ENCODE measurements at regions not wholly inside any gene's neighbourhood (a gene's known extent, or its start where the extent isn't known, plus 50 kb on each side); places are given as distances from the start of the nearest gene placed in this dataset.

DNA sequence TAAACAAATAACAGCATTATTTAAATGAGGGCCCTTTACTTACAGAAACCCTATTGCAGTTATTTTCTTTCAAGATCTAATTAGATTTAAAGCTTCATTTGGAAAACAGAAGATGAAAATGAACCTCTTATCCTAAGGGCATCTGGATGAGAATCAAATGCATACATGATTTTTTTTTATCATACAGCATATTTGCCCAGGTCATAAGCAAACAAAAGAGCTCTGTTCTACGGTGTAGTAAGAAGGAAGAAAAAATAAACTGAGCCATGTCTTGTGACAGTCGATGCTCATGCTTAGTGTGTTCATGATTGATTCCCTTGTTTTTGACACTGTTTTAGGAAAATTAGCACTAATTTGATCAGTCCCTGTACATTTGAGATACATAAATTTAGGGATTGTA is 202.6 kb upstream of the RNF32 start:
- H3K4me1 ChIP-seq = no peaks in the 10 kb centered on the region
- FAIRE-seq (no peak), ATAC-seq (no peak), DNase-seq (ENCODE audit: low read depth in 1 of 2, low spot score in 1 of 2) (no peak)
- POLR2A ChIA-PET = no interaction called here
- TF ChIP-seq TFCP2L1 (CRISPR knock-in tag; IDR thresholded peaks at IDR 0.05) (no peak), BHLHE40 (IDR thresholded peaks at IDR 0.05; ENCODE audit: low read depth, low read length) (no peak), JUN (IDR thresholded peaks at IDR 0.05) (no peak)
- 16% methylated on average over 2 of the region's 2 CpGs for WGBS (ENCODE audit: missing lambda C conversion rate)
- H3K4me3 ChIP-seq = no peak overlapping the region
- H3K27ac ChIP-seq = no peak overlapping the region
- peaks cover 5% of the 10 kb centered on the region; the same call in 1 of the 3 replicates for H3K9me3 ChIP-seq
- CTCF ChIA-PET = no interaction called here
- no peak overlapping the region for H3K4me2 ChIP-seq

DNA sequence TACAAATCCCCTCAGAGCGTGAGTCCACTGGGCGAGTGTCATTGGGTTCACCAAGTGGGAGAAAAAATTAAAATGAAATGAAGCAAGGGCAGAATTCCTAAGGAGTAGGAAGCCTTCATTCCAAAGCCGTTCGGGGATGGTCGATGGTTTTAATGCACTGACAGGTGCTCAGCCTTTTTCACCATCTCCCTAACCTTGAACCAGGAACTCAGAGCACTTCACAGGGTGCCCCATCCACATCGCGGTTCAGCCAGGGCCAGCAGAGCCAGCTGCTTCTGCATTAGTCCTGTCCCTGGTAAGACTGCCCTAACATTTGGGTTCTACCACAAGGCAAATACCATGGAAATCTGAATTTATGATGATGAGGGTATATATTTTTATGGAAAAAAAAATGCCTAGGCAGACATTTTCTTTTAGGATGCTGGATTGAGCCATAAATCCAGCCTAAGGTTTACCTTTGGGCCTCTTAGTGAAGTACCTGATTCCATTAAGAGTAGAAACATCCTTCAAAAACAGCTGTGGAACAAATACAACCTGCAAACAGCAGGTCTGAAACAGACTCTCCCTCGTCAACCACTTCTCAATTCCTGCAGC is 203.5 kb upstream of the RNF32 start:
- Histone ChIP-seq H3K4me1 (no peaks in the 10 kb centered on the region), H3K4me2 (no peak overlapping the region), H3K27ac (no peak overlapping the region), H3K4me3 (no peak overlapping the region), H3K9me3 (peaks cover 5% of the 10 kb centered on the region; the same call in 1 of the 3 replicates)
- POLR2A ChIA-PET = no interaction called here
- TF ChIP-seq CBX2 (IDR thresholded peaks at IDR 0.05; ENCODE audit: borderline replicate concordance, low read depth) (no peak), MAFK (IDR thresholded peaks at IDR 0.05; ENCODE audit: partially characterized antibody) (peak; percentile 70)
- WGBS (ENCODE audit: missing lambda C conversion rate) = 57% methylated on average over 8 of the region's 8 CpGs
- FAIRE-seq (no peak), ATAC-seq (no peak), DNase-seq (ENCODE audit: low read depth in 1 of 2, low spot score in 1 of 2) (no peak)
- CTCF ChIA-PET = interaction anchor here (1.3 kb wide), 1 partner anchor 21 kb away, joined by 3 read pairs; no protein-coding TSS in a partner anchor

DNA sequence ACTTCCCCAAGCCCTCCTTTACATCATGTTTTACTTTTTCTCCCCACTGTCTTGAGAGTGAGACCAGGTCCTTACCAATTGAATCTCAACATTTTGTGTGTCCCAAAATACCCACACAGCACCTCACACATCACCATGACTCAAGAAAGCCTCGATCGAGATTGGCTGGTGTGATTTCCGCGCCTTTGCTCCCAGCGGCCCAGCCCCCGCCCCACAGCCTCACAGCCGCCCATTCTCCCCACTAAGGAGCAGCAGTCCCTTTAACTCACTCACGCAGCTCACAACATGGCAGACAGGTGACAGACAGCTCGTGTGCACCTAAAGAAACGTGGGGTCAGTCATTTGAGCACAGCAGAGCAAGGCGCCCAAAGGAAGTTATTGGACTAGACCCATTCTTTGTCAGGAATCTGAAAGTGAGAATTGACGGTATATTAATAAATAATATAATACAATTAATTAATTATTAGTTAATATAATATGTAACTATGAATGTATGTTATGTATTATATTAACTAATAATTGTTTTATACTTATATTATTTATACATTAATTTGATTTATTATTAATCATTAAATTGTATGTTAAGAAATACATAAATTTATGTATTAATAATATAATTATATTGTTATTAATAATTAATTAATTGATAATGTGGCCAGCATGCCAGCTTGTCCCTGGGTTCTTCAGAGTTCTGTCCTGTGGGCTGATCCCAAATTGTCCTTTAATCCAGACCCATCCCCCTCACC is 204.9 kb upstream of the RNF32 start:
- no peaks in the 10 kb centered on the region for H3K4me1 ChIP-seq
- H3K4me2 ChIP-seq = no peak overlapping the region
- TF ChIP-seq HDAC2 (IDR thresholded peaks at IDR 0.05) = no peak
- TF ChIP-seq FOSL2 (IDR thresholded peaks at IDR 0.05) = no peak
- no peak for TF ChIP-seq FOSL2 (CRISPR knock-in tag; IDR thresholded peaks at IDR 0.05)
- TF ChIP-seq HOXB5 (CRISPR knock-in tag; IDR thresholded peaks at IDR 0.05) = no peak
- TF ChIP-seq, protein P1, sequence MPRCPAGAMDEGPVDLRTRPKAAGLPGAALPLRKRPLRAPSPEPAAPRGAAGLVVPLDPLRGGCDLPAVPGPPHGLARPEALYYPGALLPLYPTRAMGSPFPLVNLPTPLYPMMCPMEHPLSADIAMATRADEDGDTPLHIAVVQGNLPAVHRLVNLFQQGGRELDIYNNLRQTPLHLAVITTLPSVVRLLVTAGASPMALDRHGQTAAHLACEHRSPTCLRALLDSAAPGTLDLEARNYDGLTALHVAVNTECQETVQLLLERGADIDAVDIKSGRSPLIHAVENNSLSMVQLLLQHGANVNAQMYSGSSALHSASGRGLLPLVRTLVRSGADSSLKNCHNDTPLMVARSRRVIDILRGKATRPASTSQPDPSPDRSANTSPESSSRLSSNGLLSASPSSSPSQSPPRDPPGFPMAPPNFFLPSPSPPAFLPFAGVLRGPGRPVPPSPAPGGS (IDR thresholded peaks at IDR 0.05) = no peak
- TF ChIP-seq, protein P2, sequence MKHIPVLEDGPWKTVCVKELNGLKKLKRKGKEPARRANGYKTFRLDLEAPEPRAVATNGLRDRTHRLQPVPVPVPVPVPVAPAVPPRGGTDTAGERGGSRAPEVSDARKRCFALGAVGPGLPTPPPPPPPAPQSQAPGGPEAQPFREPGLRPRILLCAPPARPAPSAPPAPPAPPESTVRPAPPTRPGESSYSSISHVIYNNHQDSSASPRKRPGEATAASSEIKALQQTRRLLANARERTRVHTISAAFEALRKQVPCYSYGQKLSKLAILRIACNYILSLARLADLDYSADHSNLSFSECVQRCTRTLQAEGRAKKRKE (CRISPR knock-in tag; IDR thresholded peaks at IDR 0.05; ENCODE audit: low read depth) = no peak
- no peak for TF ChIP-seq ZSCAN20 (CRISPR knock-in tag; IDR thresholded peaks at IDR 0.05)
- TF ChIP-seq RARB (CRISPR knock-in tag; IDR thresholded peaks at IDR 0.05) = no peak
- TF ChIP-seq CHD2 (IDR thresholded peaks at IDR 0.05; ENCODE audit: low read length, partially characterized antibody) = no peak
- TF ChIP-seq EHMT2 (IDR thresholded peaks at IDR 0.05; ENCODE audit: low read depth) = no peak
- TF ChIP-seq NFE2L2 (conservative IDR thresholded peaks at IDR 0.05; ENCODE audit: low read length) = no peak
- no peak for TF ChIP-seq CHD4 (IDR thresholded peaks at IDR 0.05; ENCODE audit: borderline replicate concordance)
- TF ChIP-seq HEYL (CRISPR knock-in tag; IDR thresholded peaks at IDR 0.05) = no peak
- TF ChIP-seq, protein P3, sequence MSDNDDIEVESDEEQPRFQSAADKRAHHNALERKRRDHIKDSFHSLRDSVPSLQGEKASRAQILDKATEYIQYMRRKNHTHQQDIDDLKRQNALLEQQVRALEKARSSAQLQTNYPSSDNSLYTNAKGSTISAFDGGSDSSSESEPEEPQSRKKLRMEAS (IDR thresholded peaks at IDR 0.05) = no peak
- no peak for TF ChIP-seq RAD21 (conservative IDR thresholded peaks at IDR 0.05 in 1 of 2, IDR thresholded peaks at IDR 0.05 in 1 of 2)
- TF ChIP-seq POLR2AphosphoS2 (conservative IDR thresholded peaks at IDR 0.05; ENCODE audit: low read length) = no peak
- TF ChIP-seq, protein P4, sequence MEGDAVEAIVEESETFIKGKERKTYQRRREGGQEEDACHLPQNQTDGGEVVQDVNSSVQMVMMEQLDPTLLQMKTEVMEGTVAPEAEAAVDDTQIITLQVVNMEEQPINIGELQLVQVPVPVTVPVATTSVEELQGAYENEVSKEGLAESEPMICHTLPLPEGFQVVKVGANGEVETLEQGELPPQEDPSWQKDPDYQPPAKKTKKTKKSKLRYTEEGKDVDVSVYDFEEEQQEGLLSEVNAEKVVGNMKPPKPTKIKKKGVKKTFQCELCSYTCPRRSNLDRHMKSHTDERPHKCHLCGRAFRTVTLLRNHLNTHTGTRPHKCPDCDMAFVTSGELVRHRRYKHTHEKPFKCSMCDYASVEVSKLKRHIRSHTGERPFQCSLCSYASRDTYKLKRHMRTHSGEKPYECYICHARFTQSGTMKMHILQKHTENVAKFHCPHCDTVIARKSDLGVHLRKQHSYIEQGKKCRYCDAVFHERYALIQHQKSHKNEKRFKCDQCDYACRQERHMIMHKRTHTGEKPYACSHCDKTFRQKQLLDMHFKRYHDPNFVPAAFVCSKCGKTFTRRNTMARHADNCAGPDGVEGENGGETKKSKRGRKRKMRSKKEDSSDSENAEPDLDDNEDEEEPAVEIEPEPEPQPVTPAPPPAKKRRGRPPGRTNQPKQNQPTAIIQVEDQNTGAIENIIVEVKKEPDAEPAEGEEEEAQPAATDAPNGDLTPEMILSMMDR (IDR thresholded peaks at IDR 0.05) = no peak
- TF ChIP-seq NR3C1 (IDR thresholded peaks at IDR 0.05) = no peak
- no peak for TF ChIP-seq KDM5A (IDR thresholded peaks at IDR 0.05)
- TF ChIP-seq ZNF302 (CRISPR knock-in tag; IDR thresholded peaks at IDR 0.05) = no peak
- no peak for TF ChIP-seq KDM1A (IDR thresholded peaks at IDR 0.05; ENCODE audit: low read depth)
- POLR2A ChIA-PET = no interaction called here
- WGBS (ENCODE audit: missing lambda C conversion rate) = 46% methylated on average over 12 of the region's 12 CpGs
- ATAC-seq (no peak), FAIRE-seq (no peak), DNase-seq (ENCODE audit: low read depth in 1 of 2, low spot score in 1 of 2) (no peak)
- no peak overlapping the region for H3K4me3 ChIP-seq
- H3K9me3 ChIP-seq = peaks cover 5% of the 10 kb centered on the region; the same call in 1 of the 3 replicates
- no peak overlapping the region for H3K27ac ChIP-seq
- CTCF ChIA-PET = interaction anchor here (1.3 kb wide), 1 partner anchor 19 kb away, joined by 3 read pairs; no protein-coding TSS in a partner anchor
